RWPE1 (cell line): ENCODE measurements at regions not wholly inside any gene's neighbourhood (a gene's known extent, or its start where the extent isn't known, plus 50 kb on each side); places are given as distances from the start of the nearest gene placed in this dataset.

ENCODE experiments used
- CTCF ChIA-PET: fragments of 350-600 bp; sonication (Branson Sonifier 250); formaldehyde crosslinking; extraction: SDS; loops from one replicate; lab custom pipeline; 2021; lab: Yijun Ruan, JAX
- POLR2A ChIA-PET: fragments of 400-600 bp; formaldehyde crosslinking; extraction: SDS; loops from one replicate; lab custom pipeline; 2020; ENCODE audit warnings: antibody characterized with exemption; ENCODE audit not compliant: low non-redundant PET; lab: Yijun Ruan, JAX
- DNase-seq: peaks from one replicate; pipeline ENCODE4 v3.0.0; 2012; ENCODE audit warnings: low spot score
- H3K27ac ChIP-seq: fragments of 450-650 bp; 2 replicates; pipeline ENCODE4 v1.5.1; 2017
- TF ChIP-seq, protein P1 (sequence below): fragments of 450-650 bp; conservative IDR thresholded peaks from 2 replicates; pipeline ENCODE4 v1.5.1; 2017; ENCODE audit warnings: low read depth, mild to moderate bottlenecking

DNA sequence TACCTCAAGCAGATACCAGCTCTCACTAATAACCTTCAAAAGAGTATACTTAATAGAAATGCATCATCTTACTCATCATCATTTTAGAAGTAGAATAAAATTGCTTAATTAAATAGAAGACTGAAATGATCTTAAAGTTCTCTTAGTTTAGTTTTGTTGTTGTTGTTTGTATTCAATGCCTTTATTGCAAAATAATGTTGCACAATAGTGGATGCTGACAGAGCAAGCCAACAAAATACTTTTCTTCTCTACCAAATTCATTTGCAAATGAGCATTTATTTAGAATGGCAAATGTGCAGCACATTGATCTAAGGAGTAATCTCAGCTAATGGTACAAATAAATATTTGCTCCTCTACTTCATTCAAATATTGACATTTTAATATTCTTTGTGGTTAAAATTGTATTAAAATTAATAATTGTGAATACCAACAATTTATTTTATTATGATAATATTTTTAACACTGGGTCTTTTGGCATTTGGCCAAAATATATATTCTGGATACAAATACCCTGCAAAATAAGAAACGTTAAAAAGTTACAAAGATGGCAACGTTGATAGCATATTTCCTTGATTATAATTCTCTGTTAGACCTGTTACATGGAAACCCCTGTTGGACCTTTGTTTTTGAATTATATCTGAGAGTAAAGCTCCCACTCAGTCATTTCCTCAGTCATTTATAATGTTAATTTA, 496.1 kb downstream of the RERGL start:
- ChIA-PET CTCF (interaction anchor here (0.8 kb wide), 1 partner anchor 11 kb away, joined by 3 read pairs; no protein-coding TSS in a partner anchor), POLR2A (no interaction called here)
- DNase-seq, result no peak
- no peak overlapping the region for H3K27ac ChIP-seq
- TF ChIP-seq, protein P1, sequence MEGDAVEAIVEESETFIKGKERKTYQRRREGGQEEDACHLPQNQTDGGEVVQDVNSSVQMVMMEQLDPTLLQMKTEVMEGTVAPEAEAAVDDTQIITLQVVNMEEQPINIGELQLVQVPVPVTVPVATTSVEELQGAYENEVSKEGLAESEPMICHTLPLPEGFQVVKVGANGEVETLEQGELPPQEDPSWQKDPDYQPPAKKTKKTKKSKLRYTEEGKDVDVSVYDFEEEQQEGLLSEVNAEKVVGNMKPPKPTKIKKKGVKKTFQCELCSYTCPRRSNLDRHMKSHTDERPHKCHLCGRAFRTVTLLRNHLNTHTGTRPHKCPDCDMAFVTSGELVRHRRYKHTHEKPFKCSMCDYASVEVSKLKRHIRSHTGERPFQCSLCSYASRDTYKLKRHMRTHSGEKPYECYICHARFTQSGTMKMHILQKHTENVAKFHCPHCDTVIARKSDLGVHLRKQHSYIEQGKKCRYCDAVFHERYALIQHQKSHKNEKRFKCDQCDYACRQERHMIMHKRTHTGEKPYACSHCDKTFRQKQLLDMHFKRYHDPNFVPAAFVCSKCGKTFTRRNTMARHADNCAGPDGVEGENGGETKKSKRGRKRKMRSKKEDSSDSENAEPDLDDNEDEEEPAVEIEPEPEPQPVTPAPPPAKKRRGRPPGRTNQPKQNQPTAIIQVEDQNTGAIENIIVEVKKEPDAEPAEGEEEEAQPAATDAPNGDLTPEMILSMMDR, result no peak

DNA sequence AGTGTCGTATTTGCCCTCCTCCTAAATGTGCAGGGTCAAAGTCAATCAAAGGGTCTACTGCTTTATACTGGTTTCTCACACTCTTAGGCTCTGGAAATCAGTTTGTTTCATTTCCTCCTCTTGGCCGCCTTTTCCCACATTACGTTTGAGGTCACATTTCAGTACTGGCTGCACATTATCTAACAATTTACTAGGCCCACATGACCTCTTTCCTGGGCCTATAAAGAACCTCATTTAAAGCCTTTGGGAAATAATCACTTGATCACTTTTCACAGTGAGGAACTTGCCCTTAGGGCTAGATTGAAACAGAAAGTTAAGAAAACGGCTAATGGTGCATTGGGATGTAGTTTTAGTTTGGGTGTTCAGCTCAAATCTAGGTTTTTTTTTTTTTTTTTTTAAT, 497.5 kb downstream of the RERGL start:
- H3K27ac ChIP-seq, result no peak overlapping the region
- ChIA-PET CTCF (no interaction called here), POLR2A (no interaction called here)
- TF ChIP-seq, protein P1, result no peak
- DNase-seq, result no peak

DNA sequence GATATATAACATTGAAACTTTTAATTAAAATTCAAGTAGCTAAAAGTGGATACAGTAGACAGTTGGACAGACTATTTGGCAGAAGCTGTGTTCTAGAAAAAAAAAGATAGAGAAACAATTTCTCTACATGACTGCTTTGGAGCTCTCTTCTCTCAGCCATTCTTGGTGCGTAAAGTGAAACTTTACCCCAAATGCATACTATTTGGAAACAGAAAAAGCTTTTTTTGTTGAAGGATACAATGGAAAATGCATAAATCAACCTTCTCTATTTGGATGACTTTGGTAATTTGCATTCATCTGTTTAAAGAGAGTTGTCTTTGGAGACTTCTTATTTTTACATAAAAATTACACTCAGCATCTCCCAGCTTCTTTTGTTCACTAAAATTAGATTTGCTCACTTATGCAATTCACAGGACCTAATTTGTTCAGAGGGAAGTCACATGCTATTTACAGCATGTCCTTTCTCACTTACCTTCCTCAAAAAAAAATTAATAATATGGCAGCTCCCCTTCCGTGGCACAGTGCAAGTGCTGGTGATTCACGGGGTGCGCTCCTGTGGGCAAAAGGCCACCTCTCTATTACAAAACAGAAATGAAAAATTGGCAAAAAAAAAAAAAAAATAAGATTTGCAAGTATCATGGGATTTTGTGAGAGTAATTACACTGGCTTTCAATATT, 498.9 kb downstream of the RERGL start:
- H3K27ac ChIP-seq, result no peak overlapping the region
- ChIA-PET CTCF (no interaction called here), POLR2A (no interaction called here)
- TF ChIP-seq, protein P1, result no peak
- no peak for DNase-seq

DNA sequence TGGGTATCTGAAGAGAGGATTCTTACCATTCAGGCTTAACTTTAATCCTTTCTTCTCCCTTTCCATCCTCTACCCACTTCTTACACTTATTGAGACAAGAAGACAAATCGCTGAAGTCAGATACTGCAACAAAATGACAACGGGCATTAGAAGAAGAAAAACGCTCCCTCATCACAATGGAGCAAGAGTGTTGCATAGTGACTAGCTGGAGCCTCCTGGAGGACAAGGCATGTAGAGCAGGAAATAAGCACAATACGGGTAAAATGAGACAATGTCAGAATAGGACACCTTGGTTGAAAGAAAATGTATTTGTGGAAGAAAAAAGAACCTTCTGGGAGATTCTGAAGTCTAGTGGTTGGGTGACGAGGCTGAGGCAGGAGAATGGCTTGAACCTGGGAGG, 501.0 kb downstream of the RERGL start:
- ChIA-PET CTCF (no interaction called here), POLR2A (no interaction called here)
- no peak for DNase-seq
- TF ChIP-seq, protein P1, result no peak
- no peak overlapping the region for H3K27ac ChIP-seq

DNA sequence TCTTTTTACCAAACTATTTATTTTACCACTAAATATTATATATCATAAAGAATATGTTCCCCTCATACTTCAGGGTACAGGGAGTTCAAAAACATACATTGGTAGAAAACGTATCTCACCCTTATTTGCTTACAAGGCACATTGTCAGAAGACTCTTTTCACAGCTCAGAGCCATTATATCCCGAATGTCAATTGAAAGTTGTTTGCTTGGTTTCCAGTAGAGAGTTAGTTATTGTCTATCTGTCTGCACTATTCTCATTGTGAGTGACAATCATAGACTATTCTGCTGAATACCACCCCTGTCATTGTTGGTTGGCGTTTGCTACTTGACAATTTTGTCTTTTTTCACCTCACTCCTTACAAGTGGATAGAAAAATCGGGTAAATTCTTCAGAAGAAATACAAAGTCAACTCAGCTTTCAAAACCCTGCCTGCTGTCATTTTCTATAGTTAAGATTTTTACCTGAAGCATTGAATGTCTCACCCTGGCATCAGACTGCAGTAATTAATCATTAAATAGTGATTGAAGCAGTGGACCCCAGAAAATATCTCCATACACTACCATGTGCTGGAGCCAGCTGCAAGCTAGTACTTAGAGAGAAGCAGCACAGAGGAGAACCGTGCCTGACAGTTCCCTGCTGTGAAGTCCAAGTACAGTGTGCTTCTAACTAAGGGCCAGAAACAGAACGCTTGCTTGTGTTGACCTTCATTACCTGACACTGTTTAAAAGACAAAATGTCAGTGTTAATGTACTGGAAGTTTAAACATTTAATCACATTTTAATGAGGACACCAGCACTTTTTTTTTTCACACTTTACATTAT, 510.6 kb downstream of the RERGL start:
- POLR2A ChIA-PET, result no interaction called here
- TF ChIP-seq, protein P1, result no peak
- DNase-seq, result no peak
- CTCF ChIA-PET, result interaction anchor here (0.7 kb wide), 2 partner anchors 41 to 323 kb away, joined by 3 to 7 read pairs; no protein-coding TSS in a partner anchor
- H3K27ac ChIP-seq, result no peak overlapping the region

DNA sequence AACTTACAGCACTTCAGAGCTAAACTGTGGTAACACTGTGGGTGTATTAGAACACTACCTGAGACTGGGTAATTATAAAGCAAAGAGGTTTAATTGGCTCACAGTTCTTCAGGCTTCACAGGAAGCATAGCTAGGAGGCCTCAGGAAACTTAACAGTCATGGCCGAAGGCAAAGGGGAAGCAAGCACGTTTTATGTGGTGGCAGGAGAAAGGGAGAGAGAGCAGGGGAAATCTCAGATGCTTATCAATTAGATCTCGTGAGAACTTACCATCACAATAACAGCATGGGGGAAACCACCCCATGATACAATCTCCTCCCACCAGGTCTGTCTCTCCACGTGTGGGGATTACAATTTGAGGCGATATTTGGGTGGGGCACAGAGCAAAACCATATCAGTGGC, 512.6 kb downstream of the RERGL start:
- ChIA-PET CTCF (interaction anchor here (0.6 kb wide), 1 partner anchor 8 kb away, joined by 3 read pairs; no protein-coding TSS in a partner anchor), POLR2A (no interaction called here)
- no peak overlapping the region for H3K27ac ChIP-seq
- DNase-seq, result no peak
- TF ChIP-seq, protein P1, result no peak
